Neural progenitor cell (in vitro differentiated cells): ENCODE measurements at regions not wholly inside any gene's neighbourhood (a gene's known extent, or its start where the extent isn't known, plus 50 kb on each side); places are given as distances from the start of the nearest gene placed in this dataset.

Experiments
- DNase-seq: peaks from one replicate; pipeline ENCODE4 v3.0.0-alpha.2; 2016; ENCODE audit warnings: low spot score
- H2AFZ ChIP-seq: fragments of 200-600 bp; sonication (generic); replicated peaks from 2 replicates; pipeline ENCODE4 v1.6.1; 2016; ENCODE audit warnings: antibody characterized with exemption
- H3F3A ChIP-seq: fragments of 200-600 bp; sonication (generic); 2 replicates; pipeline ENCODE4 v1.6.1; 2016; ENCODE audit warnings: antibody characterized with exemption, low read depth
- H3K27ac ChIP-seq: fragments of 200-600 bp; sonication (generic); 2 replicates; pipeline ENCODE4 v1.5.1; 2016; ENCODE audit warnings: mild to moderate bottlenecking
- H3K27me3 ChIP-seq: fragments of 200-600 bp; sonication (generic); 2 replicates; pipeline ENCODE4 v1.6.1; 2016; ENCODE audit warnings: mild to moderate bottlenecking, moderate library complexity
- H3K36me3 ChIP-seq: fragments of 200-600 bp; sonication (generic); 2 replicates; pipeline ENCODE4 v1.5.1; 2016
- H3K4me1 ChIP-seq: fragments of 200-600 bp; sonication (generic); 2 replicates; pipeline ENCODE4 v1.6.1; 2016; ENCODE audit warnings: mixed run types
- H3K4me2 ChIP-seq: fragments of 200-600 bp; sonication (generic); 2 replicates; pipeline ENCODE4 v1.6.1; 2016
- H3K4me3 ChIP-seq: fragments of 200-600 bp; sonication (generic); 2 replicates; pipeline ENCODE4 v1.5.1; 2016
- H3K79me2 ChIP-seq: fragments of 200-600 bp; sonication (generic); 2 replicates; pipeline ENCODE4 v1.6.1; 2016; ENCODE audit warnings: low read depth
- H3K9ac ChIP-seq: fragments of 200-600 bp; sonication (generic); 2 replicates; pipeline ENCODE4 v1.6.1; 2016
- H3K9me3 ChIP-seq: fragments of 200-600 bp; sonication (generic); 2 replicates; pipeline ENCODE4 v1.5.1; 2016; ENCODE audit warnings: low read depth
- H4K20me1 ChIP-seq: fragments of 200-600 bp; sonication (generic); 2 replicates; pipeline ENCODE4 v1.6.1; 2016; ENCODE audit warnings: low read depth
- H3K27ac Mint-ChIP-seq: 3 replicates; pipeline ENCODE4 v1.8.0; 2021; ENCODE audit warnings: mixed read lengths
- H3K27me3 Mint-ChIP-seq: 2 replicates; pipeline ENCODE4 v1.8.0; 2022; ENCODE audit warnings: low read depth, mild to moderate bottlenecking, inconsistent platforms, moderate library complexity, mixed read lengths; ENCODE audit not compliant: insufficient read depth
- H3K36me3 Mint-ChIP-seq: 3 replicates; pipeline ENCODE4 v1.8.0; 2021; ENCODE audit warnings: mixed read lengths
- H3K4me1 Mint-ChIP-seq: 3 replicates; pipeline ENCODE4 v1.8.0; 2021; ENCODE audit warnings: mixed read lengths
- H3K4me3 Mint-ChIP-seq: 3 replicates; pipeline ENCODE4 v1.8.0; 2021; ENCODE audit warnings: mild to moderate bottlenecking, moderate library complexity, mixed read lengths
- H3K9me3 Mint-ChIP-seq: 3 replicates; pipeline ENCODE4 v1.8.0; 2020; ENCODE audit warnings: mixed read lengths
- EZH2 ChIP-seq: fragments of 200-600 bp; sonication (generic); IDR thresholded peaks from 2 replicates; pipeline ENCODE4 v1.6.1; 2017; ENCODE audit warnings: antibody characterized with exemption, mild to moderate bottlenecking, moderate library complexity
- EZH2phosphoT487 ChIP-seq: fragments of 200-600 bp; sonication (generic); IDR thresholded peaks from 2 replicates; pipeline ENCODE4 v1.6.1; 2017; ENCODE audit warnings: antibody characterized with exemption
- TF ChIP-seq, protein P1 (sequence below): fragments of 200-600 bp; sonication (generic); IDR thresholded peaks from 2 replicates; pipeline ENCODE4 v1.5.1; 2017; ENCODE audit warnings: antibody characterized with exemption, mild to moderate bottlenecking

DNA sequence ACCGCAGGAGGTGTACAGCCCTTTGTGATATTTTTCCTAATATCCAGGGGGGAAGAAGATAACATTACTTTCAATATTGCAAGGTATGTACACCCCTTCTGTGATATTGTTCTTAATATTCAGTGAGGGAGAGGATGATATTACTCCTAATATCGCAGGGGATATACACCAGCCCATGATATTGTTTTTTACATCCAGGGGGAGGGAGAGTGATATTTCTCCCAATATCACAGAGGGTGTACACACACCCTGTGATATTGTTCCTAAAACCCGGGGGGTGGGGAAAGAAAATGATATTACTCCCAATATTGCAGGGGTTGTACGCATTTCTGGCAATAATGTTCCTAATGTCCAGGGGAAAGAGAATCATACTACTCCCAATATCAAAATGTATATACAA lies 58.0 kb upstream of the SLC25A48 start:
- no peaks in the 10 kb centered on the region for H3K9me3 Mint-ChIP-seq
- TF ChIP-seq EZH2: no peak
- TF ChIP-seq EZH2phosphoT487: no peak
- TF ChIP-seq, protein P1, sequence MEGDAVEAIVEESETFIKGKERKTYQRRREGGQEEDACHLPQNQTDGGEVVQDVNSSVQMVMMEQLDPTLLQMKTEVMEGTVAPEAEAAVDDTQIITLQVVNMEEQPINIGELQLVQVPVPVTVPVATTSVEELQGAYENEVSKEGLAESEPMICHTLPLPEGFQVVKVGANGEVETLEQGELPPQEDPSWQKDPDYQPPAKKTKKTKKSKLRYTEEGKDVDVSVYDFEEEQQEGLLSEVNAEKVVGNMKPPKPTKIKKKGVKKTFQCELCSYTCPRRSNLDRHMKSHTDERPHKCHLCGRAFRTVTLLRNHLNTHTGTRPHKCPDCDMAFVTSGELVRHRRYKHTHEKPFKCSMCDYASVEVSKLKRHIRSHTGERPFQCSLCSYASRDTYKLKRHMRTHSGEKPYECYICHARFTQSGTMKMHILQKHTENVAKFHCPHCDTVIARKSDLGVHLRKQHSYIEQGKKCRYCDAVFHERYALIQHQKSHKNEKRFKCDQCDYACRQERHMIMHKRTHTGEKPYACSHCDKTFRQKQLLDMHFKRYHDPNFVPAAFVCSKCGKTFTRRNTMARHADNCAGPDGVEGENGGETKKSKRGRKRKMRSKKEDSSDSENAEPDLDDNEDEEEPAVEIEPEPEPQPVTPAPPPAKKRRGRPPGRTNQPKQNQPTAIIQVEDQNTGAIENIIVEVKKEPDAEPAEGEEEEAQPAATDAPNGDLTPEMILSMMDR: no peak
- Histone ChIP-seq H3K4me3 (no peak overlapping the region), H4K20me1 (no peaks in the 10 kb centered on the region), H3K27ac (no peak overlapping the region), H3K36me3 (no peaks in the 10 kb centered on the region), H3K4me1 (no peaks in the 10 kb centered on the region), H3K27me3 (no peaks in the 10 kb centered on the region), H3F3A (no peaks in the 10 kb centered on the region), H3K9me3 (no peaks in the 10 kb centered on the region), H2AFZ (no peak overlapping the region), H3K4me2 (no peak overlapping the region), H3K9ac (no peak overlapping the region), H3K79me2 (no peaks in the 10 kb centered on the region)
- H3K27ac Mint-ChIP-seq: no peak overlapping the region
- peaks cover 7% of the 10 kb centered on the region for H3K27me3 Mint-ChIP-seq
- no peaks in the 10 kb centered on the region for H3K36me3 Mint-ChIP-seq
- H3K4me1 Mint-ChIP-seq: no peaks in the 10 kb centered on the region
- DNase-seq: no peak
- no peak overlapping the region for H3K4me3 Mint-ChIP-seq

DNA sequence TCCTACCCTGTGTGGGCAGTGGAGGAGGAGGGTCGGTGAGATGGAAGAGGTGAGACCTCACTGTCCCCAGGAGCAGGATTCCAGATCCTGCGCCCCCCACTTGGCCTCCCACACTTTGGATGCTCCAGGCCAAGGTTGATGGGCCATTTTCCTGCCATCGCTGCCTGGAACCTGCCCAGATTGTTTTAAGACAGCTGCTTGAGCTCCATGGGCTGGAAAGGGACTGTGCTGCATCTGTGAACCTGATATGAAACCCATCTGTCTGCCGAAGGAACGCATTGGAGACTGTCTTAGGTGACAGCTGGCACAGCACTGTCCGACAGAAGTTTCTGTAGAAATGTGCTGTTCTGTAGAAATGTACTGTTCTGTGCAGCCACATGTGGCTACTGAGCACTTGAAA lies 72.7 kb upstream of the SLC25A48 start:
- no peaks in the 10 kb centered on the region for H3K9me3 ChIP-seq
- H3F3A ChIP-seq: peaks cover 7% of the 10 kb centered on the region
- H3K9me3 Mint-ChIP-seq: no peaks in the 10 kb centered on the region
- no peak overlapping the region for H3K4me2 ChIP-seq
- no peaks in the 10 kb centered on the region for H3K79me2 ChIP-seq
- H2AFZ ChIP-seq: no peak overlapping the region
- TF ChIP-seq, protein P1: no peak
- TF ChIP-seq EZH2 (no peak), EZH2phosphoT487 (no peak)
- H3K36me3 Mint-ChIP-seq: no peaks in the 10 kb centered on the region
- no peak overlapping the region for H3K27ac ChIP-seq
- H3K4me3 ChIP-seq: no peak overlapping the region
- no peaks in the 10 kb centered on the region for H3K27me3 ChIP-seq
- H3K27ac Mint-ChIP-seq: no peak overlapping the region
- H3K36me3 ChIP-seq: no peaks in the 10 kb centered on the region
- DNase-seq: no peak
- no peaks in the 10 kb centered on the region for H4K20me1 ChIP-seq
- peaks cover 10% of the 10 kb centered on the region for H3K27me3 Mint-ChIP-seq
- H3K4me1 ChIP-seq: no peaks in the 10 kb centered on the region
- H3K4me1 Mint-ChIP-seq: no peaks in the 10 kb centered on the region
- no peak overlapping the region for H3K9ac ChIP-seq
- H3K4me3 Mint-ChIP-seq: no peak overlapping the region

DNA sequence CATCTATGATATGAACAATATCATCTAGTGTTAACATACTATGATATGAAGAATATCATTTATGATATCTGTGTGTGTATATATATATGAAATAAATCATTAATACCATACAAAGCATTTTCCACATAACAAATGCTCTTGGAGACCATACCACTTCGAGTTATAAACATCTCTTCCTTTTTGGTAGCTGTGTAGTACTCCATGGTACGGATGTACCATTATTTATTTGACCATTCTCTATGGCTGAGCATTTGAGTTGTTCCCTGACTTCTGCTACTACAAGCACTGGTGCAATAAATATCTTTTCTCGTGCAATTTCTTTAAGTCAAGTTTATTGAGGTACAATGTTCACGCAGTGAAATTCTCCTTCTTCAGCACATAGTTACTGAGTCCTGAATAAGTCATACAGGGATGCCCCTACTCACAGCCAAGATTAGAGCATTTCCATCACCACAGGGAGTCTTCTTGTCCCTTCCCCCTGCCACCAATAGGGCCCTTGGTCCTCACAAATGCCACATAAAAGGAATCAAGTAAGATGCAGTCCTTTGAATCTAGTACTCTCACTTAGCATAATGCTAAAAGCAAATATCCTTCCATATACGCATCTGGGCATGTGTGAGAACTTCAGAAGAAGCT lies 75.2 kb upstream of the SLC25A48 start:
- Histone ChIP-seq H4K20me1 (no peaks in the 10 kb centered on the region), H3K4me1 (no peaks in the 10 kb centered on the region), H3K36me3 (no peaks in the 10 kb centered on the region), H3K27me3 (no peaks in the 10 kb centered on the region), H3K9me3 (peaks cover 5% of the 10 kb centered on the region), H3F3A (peaks cover 7% of the 10 kb centered on the region), H2AFZ (no peak overlapping the region), H3K4me3 (no peak overlapping the region), H3K9ac (no peak overlapping the region), H3K79me2 (no peaks in the 10 kb centered on the region), H3K4me2 (no peak overlapping the region), H3K27ac (no peak overlapping the region)
- H3K27ac Mint-ChIP-seq: no peak overlapping the region
- no peaks in the 10 kb centered on the region for H3K4me1 Mint-ChIP-seq
- no peak for DNase-seq
- no peaks in the 10 kb centered on the region for H3K36me3 Mint-ChIP-seq
- peaks cover 3% of the 10 kb centered on the region for H3K27me3 Mint-ChIP-seq
- TF ChIP-seq, protein P1: no peak
- TF ChIP-seq EZH2 (no peak), EZH2phosphoT487 (no peak)
- no peaks in the 10 kb centered on the region for H3K9me3 Mint-ChIP-seq
- H3K4me3 Mint-ChIP-seq: no peak overlapping the region
